A204.1 (cell line): ENCODE measurements at regions not wholly inside any gene's neighbourhood (a gene's known extent, or its start where the extent isn't known, plus 50 kb on each side); places are given as distances from the start of the nearest gene placed in this dataset.
"Not testable (repeated sequence)": the region's sequence is repeated elsewhere in the genome, so short reads cannot be mapped to it uniquely, and the experiment has no call there.

Experiments
- FAIRE-seq: peaks from 2 replicates; lab custom pipeline; 2012; peaks lifted over from hg19 to GRCh38; lab: Jason Lieb, UNC

- not testable (repeated sequence) for FAIRE-seq
These were observed 130.5 kb upstream of the VOPP1 start for GRCh38 chr7:55702831-55703230.

DNA sequence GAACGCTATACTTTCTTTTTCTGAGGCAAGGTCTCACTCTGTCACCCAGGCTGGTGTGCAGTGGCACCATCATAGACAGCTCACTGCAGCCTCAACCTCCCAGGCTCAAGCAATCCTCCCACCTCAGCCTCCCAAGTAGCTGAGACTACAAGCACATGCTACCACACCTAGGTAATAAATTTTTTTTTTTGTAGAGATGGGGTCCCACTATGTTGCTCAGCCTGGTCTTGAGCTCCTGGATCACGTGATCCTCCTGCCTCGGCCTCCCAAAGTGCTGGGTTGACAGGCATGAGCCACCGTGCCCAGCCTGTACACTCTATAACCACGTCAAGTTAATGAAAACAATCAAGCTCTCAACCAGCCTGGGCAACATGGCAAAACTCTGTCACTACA is 127.1 kb upstream of the VOPP1 start:
- FAIRE-seq, result not testable (repeated sequence)

GRCh38 chr7:55698607-55699449 is 126.5 kb upstream of the VOPP1 start:
- FAIRE-seq, result not testable (repeated sequence)

DNA sequence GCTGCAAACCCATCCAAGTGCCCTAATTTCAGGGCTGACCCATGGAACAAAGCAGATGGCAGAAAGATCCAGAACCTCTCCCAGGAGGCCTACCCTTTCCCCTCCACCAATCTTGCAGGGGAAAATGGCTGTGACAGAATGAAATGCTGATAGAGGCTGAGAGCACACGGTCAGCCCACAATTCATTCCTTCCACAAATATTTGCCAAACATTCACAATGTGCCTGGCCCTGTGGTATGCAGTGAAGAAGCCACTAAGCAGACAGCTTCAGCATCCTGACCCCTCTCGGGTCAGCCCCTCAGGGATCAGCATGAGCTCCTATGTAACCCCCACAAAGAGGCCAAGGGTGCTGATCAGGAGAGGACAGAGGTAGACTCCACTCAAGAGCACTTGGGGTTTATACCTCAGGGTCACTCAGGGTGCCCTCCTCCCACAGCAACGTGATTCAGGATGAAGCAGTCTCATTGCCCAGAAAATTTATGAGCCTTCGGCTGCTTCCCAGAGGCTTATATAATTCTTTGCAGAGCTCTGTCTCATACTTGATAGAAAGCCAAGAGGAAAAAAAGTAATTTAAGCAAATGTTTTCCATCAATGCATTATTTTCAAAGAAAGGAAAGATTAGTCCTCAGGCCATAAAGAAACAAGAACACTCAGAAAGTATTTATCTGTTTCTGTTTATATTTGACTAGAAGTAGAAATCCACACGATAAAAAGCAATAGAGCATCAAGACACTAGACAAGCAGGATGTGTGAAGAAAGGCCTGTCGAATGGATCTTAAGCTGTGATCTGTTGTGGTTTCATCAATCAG is 123.8 kb upstream of the VOPP1 start:
- FAIRE-seq, result not testable (repeated sequence)

DNA sequence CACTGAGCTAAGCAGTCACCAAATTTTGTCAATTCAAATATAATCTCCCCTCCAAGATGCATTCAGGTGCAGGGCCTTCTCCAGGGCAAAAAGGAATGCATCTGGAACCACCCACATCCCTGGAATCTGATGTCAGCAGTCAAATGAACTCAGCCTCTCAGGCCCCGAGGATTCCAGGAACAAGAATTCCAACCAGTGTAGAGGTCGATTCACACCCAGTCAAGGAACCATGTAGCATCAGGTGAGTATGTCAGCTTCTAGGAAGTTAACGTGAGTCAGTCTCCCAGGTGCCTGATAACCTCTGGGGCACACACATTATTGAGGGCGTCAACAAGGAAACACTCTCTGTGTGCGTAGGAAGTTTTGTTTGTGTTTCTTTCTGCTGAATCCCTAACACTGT is 122.2 kb upstream of the VOPP1 start:
- FAIRE-seq, result not testable (repeated sequence)

DNA sequence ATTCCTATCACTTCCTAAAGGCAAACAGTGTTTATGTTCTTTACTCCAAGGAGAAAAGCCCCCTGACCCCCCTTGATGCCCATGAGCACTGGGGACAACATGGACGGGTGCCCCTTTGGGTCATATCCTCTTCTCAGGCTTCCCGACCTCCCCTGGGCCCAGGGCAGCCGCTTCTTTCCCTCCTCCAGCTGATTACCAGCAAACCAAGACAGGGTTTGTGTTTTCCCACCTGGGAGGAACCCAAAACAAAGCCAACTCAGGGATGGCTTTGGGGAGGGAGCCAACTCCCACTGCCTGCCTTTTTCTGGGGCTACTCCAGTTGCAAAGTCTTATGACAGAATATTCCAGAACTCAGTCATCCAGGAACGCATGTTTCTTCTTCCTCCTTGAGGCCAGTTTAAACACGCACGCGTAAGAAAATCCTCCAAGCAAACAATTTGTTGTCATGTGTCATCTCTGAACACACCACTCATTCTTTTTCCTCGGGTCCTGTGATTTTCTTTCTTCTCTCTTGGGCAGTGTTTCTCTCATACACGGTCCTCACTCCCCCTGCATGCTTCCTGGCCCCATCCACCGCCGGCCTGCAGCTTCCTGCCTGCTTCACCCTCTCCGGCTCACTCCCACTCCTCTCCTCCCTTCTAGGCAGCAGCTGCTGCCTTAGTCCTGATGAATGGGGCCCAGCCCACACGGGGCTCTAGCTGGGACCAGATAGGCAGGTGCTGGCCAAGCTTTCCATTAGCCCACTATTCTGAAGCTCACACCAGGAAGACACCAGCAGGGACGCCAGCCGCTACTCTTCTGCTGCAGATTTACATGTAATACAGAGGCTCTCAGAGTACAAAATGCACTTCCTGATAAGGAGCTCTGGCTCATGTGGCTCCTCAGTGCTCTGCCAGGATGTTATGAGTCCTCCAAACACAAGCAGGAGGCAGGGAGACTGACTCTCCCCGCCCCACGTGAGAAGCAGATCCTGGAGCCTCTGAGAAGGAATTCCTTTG is 116.7 kb upstream of the VOPP1 start:
- not testable (repeated sequence) for FAIRE-seq

GRCh38 chr7:55688261-55688660 is 116.0 kb upstream of the VOPP1 start:
- not testable (repeated sequence) for FAIRE-seq

GRCh38 chr7:55687252-55687651 is 115.0 kb upstream of the VOPP1 start:
- not testable (repeated sequence) for FAIRE-seq

- not testable (repeated sequence) for FAIRE-seq
These were observed 114.5 kb upstream of the VOPP1 start for GRCh38 chr7:55686771-55687170.

- not testable (repeated sequence) for FAIRE-seq
These were observed 111.2 kb upstream of the VOPP1 start for GRCh38 chr7:55683501-55683900.

DNA sequence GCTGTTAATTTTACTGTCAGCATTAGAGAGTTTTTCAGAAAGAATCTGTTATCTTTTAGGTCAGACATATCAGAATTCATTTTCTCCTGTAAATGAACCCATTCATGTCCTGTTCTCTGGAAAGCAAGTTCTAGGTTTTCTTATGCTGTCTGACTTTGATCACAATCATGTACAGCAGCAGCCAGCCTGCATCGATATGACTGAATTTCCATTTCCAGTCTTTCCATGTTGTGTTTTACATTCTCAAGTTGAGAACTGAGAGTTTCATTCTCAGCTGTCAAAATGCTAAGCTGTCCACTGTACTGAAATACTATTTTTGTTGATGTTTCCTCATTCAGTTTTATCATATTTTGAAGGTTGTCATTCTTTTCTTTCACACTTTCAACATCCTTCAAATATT is 103.3 kb upstream of the VOPP1 start:
- FAIRE-seq, result not testable (repeated sequence)

GRCh38 chr7:55673525-55673924 is 101.2 kb upstream of the VOPP1 start:
- not testable (repeated sequence) for FAIRE-seq

- not testable (repeated sequence) for FAIRE-seq
These were observed 99.8 kb upstream of the VOPP1 start for GRCh38 chr7:55672084-55672483.

DNA sequence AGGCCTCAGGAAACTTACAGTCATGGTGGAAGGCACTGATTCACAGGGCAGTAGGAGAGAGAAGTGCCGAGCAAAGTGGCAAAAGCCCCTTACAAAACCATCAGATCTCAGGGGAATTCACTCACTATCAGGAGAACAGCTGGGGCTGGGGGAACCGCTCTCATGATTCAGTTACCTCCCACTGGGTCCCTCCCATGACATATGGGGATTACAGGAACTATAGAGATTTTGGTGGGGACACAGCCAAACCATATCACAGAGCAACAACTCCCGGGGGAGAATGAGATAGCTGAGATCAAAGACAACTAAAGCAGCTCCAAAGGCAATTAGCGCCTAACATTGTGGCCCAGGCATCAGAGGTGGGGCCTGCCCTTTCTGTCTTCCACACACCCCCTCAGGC is 85.4 kb upstream of the VOPP1 start:
- no peak for FAIRE-seq

GRCh38 chr7:55651057-55651456 is 78.8 kb upstream of the VOPP1 start:
- FAIRE-seq, result no peak

GRCh38 chr7:55649238-55649637 is 76.9 kb upstream of the VOPP1 start:
- no peak for FAIRE-seq

GRCh38 chr7:55644567-55644966 is 72.3 kb upstream of the VOPP1 start:
- no peak for FAIRE-seq

DNA sequence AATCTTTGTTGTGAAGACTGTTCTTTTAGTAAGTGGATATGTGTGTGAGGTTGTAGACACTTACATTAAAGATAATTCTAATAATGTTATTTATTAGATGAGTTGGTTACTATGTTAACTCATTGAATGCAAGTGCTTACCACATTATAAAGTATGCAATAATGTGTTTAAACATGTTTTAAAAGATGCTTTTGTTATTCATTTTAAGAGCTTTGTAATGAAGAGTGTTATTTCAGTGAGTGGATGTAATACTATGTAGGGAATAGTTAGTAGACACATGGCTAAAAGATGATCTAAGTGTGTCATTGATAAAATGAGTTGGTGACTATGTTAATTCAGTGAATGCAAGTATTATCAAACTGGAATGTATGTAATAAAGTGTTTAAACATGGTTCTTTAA is 70.0 kb upstream of the VOPP1 start:
- no peak for FAIRE-seq

DNA sequence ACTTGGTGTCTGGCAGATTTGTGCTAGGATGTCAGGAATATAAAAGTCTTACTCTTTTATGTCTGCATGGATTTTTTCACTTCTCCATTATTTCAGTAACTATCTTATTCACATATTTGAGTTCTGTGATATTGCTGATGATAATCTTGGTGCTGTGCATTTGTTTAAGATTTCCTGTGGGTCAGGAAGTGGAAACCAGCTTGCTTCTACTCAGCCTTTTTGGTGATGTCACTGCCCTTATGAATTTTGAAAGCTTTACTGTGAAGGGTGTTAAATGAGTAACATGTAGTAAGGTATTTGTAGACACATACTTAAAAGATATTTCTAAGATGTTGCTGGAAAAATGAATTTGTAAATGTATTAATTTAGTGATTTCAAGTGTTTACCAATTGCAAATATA is 69.5 kb upstream of the VOPP1 start:
- no peak for FAIRE-seq

DNA sequence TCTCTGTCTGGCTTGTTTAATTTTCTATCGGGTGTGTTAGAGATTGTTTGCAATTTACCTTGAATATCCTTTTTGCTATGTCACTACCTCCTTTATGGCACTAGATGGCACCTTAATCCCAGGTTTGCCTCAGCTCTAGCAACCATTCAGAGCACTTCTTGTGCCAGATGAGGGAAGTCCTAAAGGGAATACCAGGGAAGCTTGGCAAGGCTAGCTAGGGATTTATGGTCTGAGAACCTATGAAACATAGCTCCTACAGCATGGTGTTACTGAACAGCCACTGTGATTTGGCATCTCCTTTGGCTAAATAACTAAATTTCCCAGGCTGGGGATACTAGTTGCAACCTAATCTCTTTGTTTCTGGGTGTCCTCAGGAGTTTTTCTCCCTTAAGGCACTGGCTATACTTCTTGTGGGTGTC is 69.0 kb upstream of the VOPP1 start:
- peak; percentile 97 for FAIRE-seq

- FAIRE-seq, result no peak
These were observed 67.3 kb upstream of the VOPP1 start for GRCh38 chr7:55639640-55640039.

DNA sequence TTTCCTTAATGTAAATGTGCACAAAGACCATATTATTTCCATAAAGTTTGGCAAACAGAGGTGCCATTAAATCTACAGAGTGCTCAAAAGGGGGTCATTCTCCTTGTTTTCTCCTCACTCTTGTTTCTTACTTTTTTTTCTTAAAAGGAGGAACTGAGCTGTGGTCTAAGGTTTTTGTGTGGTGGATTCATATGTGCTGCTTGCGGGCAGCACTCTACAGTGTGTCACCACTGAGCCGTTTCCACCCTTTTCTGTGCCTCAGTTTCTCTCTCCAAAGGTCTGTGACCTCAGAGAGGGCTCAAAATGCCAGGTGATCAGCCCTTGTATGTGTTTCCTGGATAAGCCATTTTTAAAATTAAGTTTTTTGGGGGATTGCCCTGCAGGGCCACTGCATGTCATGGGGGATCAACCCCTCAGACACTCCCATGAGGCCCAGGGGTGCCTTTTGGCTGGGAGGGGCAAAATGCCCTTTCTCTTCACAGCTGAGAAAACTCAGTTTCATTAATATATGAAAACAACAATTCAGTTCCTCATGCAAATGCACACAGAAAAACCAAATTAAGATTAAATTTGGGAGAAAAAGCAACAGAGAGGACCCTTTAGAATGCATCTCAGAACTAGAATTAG is 56.9 kb upstream of the VOPP1 start:
- FAIRE-seq, result no peak
